ENCODE measurements at regions not wholly inside any gene's neighbourhood (a gene's known extent, or its start where the extent isn't known, plus 50 kb on each side); places are given as distances from the start of the nearest gene placed in this dataset.

DNA sequence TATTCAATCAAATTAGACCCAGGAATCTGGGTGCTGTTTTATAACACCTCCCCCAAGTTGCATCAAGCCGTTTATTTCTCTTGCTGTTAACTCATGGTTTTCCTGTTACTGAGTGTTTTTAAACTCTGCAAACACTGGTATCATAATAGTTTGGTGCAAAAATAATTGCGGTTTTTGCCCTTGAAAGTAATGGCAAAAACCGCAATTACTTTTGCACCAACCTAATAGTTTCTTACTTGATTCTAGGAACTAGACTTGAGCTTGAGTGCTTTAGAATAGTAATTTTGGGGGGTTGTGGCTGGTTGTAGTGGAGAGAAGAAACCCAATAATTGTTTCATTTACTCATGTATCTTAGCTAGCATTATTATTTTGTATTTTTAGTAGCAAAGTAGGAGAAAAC, 156.6 kb downstream of the FHIP1A start:
- no peaks in the 10 kb centered on the region for H3K36me3 ChIP-seq
- H3K4me3 ChIP-seq: no peak overlapping the region
- no peak overlapping the region for H3K27ac ChIP-seq
- H3K4me1 ChIP-seq: no peaks in the 10 kb centered on the region
- intact Hi-C loops (cut with DNase I): no loop called here
- TF ChIP-seq, protein P1, sequence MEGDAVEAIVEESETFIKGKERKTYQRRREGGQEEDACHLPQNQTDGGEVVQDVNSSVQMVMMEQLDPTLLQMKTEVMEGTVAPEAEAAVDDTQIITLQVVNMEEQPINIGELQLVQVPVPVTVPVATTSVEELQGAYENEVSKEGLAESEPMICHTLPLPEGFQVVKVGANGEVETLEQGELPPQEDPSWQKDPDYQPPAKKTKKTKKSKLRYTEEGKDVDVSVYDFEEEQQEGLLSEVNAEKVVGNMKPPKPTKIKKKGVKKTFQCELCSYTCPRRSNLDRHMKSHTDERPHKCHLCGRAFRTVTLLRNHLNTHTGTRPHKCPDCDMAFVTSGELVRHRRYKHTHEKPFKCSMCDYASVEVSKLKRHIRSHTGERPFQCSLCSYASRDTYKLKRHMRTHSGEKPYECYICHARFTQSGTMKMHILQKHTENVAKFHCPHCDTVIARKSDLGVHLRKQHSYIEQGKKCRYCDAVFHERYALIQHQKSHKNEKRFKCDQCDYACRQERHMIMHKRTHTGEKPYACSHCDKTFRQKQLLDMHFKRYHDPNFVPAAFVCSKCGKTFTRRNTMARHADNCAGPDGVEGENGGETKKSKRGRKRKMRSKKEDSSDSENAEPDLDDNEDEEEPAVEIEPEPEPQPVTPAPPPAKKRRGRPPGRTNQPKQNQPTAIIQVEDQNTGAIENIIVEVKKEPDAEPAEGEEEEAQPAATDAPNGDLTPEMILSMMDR (IDR thresholded peaks at IDR 0.05): no peak
- H3K27me3 ChIP-seq: no peaks in the 10 kb centered on the region
- DNase-seq (ENCODE audit: low spot score in 2 of 2): no peak
- H3K9me3 ChIP-seq: no peaks in the 10 kb centered on the region

- no peaks in the 10 kb centered on the region for H3K4me1 ChIP-seq
These were observed 157.1 kb downstream of the FHIP1A start for GRCh38 chr4:151566053-151566452.

GRCh38 chr4:151567056-151567455, 158.1 kb downstream of the FHIP1A start:
- no peaks in the 10 kb centered on the region for H3K4me1 ChIP-seq
- no peak overlapping the region for H3K27ac ChIP-seq
- no peak for DNase-seq (ENCODE audit: low spot score in 2 of 2)
- H3K27me3 ChIP-seq: no peaks in the 10 kb centered on the region
- TF ChIP-seq, protein P1 (IDR thresholded peaks at IDR 0.05): no peak
- H3K36me3 ChIP-seq: no peaks in the 10 kb centered on the region
- no peak overlapping the region for H3K4me3 ChIP-seq
- H3K9me3 ChIP-seq: no peaks in the 10 kb centered on the region
- intact Hi-C loops (cut with DNase I): no loop called here

More at GRCh38 chr4:151566053-151566452, 157.1 kb downstream of the FHIP1A start:
- intact Hi-C loops (cut with DNase I): no loop called here
- no peaks in the 10 kb centered on the region for H3K9me3 ChIP-seq
- TF ChIP-seq, protein P1 (IDR thresholded peaks at IDR 0.05): no peak
- H3K36me3 ChIP-seq: no peaks in the 10 kb centered on the region
- no peak for DNase-seq (ENCODE audit: low spot score in 2 of 2)
- H3K27ac ChIP-seq: no peak overlapping the region
- no peak overlapping the region for H3K4me3 ChIP-seq
- H3K27me3 ChIP-seq: no peaks in the 10 kb centered on the region

DNA sequence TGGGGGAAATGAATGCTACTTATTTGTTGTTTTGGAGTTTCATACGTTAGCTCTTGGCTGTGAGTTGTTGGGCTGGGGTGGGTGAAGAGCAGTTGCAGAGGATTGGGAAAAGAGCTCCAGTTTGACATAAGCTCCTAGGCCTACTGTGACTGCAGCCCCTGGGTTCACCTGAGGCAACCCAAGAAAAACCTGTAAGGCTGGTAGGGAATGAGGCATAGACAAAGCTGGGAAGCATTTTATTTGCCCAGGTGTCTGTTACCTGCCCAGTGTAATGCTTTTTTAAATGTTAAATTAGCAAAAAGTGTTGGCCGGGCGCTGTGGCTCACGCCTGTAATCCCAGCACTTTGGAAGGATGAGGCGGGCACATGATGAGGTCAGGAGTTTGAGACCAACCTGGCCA, 160.0 kb downstream of the FHIP1A start:
- H3K27me3 ChIP-seq: no peaks in the 10 kb centered on the region
- TF ChIP-seq, protein P1 (IDR thresholded peaks at IDR 0.05): no peak
- intact Hi-C loops (cut with DNase I): no loop called here
- no peak overlapping the region for H3K4me3 ChIP-seq
- DNase-seq (ENCODE audit: low spot score in 2 of 2): no peak
- no peak overlapping the region for H3K27ac ChIP-seq
- no peaks in the 10 kb centered on the region for H3K4me1 ChIP-seq
- no peaks in the 10 kb centered on the region for H3K36me3 ChIP-seq
- no peaks in the 10 kb centered on the region for H3K9me3 ChIP-seq

DNA sequence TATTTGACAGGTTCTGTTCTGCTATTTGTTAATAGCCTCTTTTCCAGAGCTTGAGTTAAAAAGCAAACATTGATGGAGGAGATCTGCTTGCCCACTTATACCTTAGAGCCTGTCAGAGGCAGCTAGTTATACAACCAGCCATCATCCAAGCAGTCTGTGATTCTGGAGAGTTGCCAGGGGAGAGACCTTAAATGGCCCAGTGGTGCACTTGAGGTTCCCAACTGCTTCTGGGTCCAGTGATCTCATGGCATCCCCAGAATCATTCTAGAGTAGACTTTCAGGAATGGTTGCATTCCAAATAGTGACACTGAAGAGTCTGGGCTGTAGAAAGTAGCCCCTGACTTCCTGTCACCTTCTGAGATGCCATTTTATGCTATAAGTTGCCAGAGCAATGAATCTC, 160.7 kb downstream of the FHIP1A start:
- H3K4me3 ChIP-seq: no peak overlapping the region
- H3K36me3 ChIP-seq: no peaks in the 10 kb centered on the region
- no peak for DNase-seq (ENCODE audit: low spot score in 2 of 2)
- TF ChIP-seq, protein P1 (IDR thresholded peaks at IDR 0.05): no peak
- no peaks in the 10 kb centered on the region for H3K9me3 ChIP-seq
- H3K4me1 ChIP-seq: no peaks in the 10 kb centered on the region
- H3K27ac ChIP-seq: no peak overlapping the region
- no peaks in the 10 kb centered on the region for H3K27me3 ChIP-seq
- intact Hi-C loops (cut with DNase I): no loop called here

DNA sequence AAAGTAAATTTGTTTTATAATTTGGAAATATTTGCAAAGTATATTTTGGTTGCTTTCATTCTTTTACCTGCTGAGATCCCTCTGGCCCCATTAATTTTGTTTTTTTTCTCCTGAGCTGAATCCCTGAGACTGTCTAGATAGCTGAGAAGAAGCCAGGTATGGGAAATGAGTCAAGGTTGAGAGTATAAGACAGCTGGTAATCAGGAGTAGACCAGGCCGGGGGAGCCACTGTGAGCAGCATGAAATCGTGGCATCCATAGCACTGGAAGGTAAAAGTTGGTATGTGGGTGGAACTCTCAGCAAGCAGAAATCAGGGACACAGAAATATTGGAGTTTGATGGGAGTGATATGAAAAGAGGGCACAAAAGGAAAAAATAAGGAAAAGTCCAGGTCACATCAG, 164.5 kb downstream of the FHIP1A start:
- intact Hi-C loops (cut with DNase I): no loop called here
- TF ChIP-seq, protein P1 (IDR thresholded peaks at IDR 0.05): no peak

More for the DNA sequence above, 164.5 kb downstream of the FHIP1A start:
- no peak overlapping the region for H3K4me3 ChIP-seq
- H3K36me3 ChIP-seq: no peaks in the 10 kb centered on the region
- H3K4me1 ChIP-seq: no peaks in the 10 kb centered on the region
- H3K27ac ChIP-seq: no peak overlapping the region
- DNase-seq (ENCODE audit: low spot score in 2 of 2): no peak
- H3K27me3 ChIP-seq: no peaks in the 10 kb centered on the region
- H3K9me3 ChIP-seq: no peaks in the 10 kb centered on the region
